G401.6 (cell line): ENCODE measurements at regions not wholly inside any gene's neighbourhood (a gene's known extent, or its start where the extent isn't known, plus 50 kb on each side); places are given as distances from the start of the nearest gene placed in this dataset.
"Not testable (repeated sequence)": the region's sequence is repeated elsewhere in the genome, so short reads cannot be mapped to it uniquely, and the experiment has no call there.

ENCODE experiments used
- FAIRE-seq: peaks from 2 replicates; lab custom pipeline; 2012; peaks lifted over from hg19 to GRCh38; lab: Jason Lieb, UNC

GRCh38 chr12:104906695-104907094, 51.4 kb downstream of the SLC41A2 start:
- no peak for FAIRE-seq

DNA sequence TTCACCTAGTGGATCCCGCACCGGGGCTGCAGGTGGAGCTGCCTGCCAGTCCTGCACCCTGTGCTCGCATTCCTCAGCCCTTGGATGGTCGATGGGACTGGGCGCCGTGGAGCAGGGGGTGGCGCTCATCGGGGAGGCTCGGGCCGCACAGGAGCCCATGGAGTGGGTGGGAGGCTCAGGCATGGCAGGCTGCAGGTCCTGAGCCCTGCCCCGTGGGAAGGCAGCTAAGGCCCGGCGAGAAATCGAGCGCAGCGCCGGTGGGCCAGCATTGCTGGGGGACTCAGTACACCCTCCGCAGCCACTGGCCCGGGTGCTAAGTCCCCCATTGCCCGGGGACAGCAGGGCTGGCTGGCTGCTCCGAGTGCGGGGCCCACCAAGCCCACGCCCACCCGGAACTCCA, 52.6 kb downstream of the SLC41A2 start:
- not testable (repeated sequence) for FAIRE-seq

DNA sequence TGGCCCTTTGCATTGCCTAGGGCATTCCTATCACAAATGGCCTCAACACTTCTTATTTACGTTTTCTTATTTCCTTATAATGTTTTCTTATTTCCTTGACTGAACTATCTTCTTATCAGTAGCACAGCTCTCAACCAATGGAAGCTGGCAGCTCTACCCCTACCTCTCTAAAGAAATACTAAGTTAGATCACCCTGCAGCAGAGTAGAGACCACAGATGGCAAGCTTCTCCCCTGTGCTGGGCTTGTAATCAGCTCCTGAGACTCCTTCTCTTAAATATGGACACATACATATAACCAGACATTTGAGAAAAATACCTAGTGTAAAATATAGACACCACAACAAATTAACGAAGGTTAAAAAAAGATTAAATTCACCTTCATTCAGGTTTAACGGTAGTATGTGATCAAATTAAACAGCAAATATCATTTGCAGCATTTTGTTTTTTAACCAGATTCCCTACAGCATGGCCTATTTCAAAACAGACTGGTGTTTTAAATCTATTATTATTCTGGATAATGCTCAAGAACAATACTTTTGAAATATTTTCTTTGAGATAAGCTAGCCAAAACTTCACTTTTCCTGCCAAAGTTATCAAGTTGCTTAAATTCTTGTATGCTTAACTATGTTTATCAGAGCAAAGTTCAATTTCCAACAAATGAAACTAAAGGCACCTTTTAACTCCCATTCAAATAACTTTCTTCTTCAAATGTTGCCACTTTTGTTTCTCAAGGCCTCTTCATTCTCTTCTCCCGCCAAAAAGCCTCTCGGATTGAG, 54.3 kb downstream of the SLC41A2 start:
- no peak for FAIRE-seq

DNA sequence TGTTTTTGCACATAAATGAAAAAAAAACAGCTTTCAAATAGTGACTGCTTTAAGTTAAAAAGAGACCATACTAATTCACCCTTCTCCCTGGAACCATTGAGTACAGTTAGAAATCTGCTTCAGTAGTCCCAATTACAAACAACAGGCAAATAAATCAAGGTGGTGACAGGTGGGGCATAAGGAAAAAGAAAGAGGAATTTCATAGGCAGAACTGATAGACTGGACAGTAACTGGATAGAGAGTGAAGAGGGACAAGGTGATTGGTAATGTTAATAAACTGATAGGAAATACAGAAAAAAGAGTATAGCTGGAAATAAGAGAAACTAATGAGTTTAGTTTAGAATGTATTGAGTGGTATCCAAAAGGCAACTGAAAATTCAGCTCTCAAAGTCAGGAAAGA, 56.0 kb downstream of the SLC41A2 start:
- no peak for FAIRE-seq

- no peak for FAIRE-seq
These were observed 61.4 kb downstream of the SLC41A2 start for GRCh38 chr12:104896710-104897109.

DNA sequence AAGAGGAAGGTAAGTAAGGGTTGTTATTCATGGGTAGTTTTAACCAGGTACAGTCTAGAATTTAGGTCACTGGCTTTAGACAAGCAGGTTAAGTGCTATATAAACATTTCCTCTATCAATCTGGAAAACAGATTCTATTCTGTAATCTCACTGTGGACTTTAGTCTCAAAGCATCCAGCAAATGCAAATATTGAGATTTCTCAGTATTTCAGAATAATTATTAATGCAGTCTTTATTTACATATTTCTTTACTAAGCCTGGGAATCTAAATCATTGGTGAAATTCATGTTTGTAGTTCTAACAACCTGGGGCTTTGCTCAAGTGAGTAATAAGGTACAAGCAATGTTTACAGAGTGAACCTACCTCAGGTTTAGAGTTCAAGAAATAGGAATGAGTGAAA, 61.9 kb downstream of the SLC41A2 start:
- no peak for FAIRE-seq

- peak; percentile 31 for FAIRE-seq
These were observed 62.7 kb downstream of the SLC41A2 start for GRCh38 chr12:104895415-104895814.

- FAIRE-seq = no peak
These were observed 67.5 kb downstream of the SLC41A2 start for GRCh38 chr12:104890476-104891096.

DNA sequence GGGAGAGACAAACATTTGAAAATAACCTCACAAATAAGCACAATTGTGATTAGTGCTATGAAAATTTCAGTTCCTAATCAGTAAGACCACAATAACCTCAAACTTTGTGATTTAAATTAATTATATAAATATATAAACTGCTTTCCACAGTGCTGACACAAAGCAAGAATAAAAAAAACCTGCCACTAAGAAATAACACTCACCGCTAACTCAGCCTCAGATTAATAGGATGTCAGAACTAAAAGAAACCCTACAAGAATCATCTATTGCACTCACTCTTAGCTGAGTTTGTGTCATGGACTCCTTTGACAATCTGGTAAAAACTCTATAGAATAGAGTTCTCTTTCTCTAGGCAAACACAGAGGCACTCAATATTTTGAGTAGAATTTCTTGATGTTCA, 68.4 kb downstream of the SLC41A2 start:
- FAIRE-seq = no peak

DNA sequence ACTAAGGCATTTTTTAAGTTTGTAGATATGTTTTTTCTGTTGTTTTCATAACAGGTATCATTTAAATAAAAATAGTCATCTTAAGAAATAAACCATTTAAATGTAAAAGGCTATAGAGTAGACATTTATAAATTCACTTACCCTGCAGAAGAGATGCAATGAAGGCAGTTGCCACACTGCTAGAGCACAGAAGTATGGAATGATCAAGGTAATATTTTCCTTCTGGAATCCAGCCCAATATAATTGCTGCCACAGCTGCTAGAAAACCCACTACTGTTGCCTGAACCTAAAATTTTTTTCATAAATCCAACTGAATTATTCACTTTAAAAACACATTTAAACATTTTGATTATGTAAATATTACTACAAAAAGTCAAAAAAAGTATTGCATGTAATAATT, 69.2 kb downstream of the SLC41A2 start:
- no peak for FAIRE-seq

- FAIRE-seq = no peak
These were observed 69.6 kb downstream of the SLC41A2 start for GRCh38 chr12:104888481-104888880.

GRCh38 chr12:104887452-104887851, 70.6 kb downstream of the SLC41A2 start:
- FAIRE-seq = no peak

- no peak for FAIRE-seq
These were observed 71.4 kb downstream of the SLC41A2 start for GRCh38 chr12:104886418-104887401.

- FAIRE-seq = not testable (repeated sequence)
These were observed 79.2 kb downstream of the SLC41A2 start for GRCh38 chr12:104878858-104879257.

DNA sequence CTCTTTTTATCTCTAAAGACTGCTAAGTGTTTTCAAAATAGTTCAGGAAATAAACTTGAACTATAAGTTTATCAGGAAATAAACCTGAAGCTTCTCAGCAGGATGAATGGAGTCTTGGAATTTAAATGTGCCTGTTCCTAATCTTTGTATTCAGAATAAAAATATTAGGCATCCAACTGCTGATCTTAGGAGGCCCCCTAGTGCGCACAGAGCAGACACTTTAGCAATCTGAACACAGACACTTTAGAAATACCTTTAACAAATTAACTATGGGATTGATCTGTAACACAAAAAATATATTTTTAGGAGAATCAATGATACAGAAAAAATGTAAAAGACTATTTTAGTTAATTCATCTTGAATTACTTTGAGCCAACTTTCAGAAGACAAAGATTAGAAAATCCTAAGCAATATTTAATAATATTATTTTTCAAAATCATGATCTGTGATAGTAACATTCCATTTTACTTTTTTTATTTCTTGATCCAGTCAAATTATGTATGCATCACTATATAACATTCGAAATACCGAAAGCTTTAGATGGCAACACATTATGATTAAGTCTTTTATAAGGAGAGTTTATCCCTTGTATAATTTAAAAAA, 80.9 kb downstream of the SLC41A2 start:
- FAIRE-seq = peak; percentile 23

DNA sequence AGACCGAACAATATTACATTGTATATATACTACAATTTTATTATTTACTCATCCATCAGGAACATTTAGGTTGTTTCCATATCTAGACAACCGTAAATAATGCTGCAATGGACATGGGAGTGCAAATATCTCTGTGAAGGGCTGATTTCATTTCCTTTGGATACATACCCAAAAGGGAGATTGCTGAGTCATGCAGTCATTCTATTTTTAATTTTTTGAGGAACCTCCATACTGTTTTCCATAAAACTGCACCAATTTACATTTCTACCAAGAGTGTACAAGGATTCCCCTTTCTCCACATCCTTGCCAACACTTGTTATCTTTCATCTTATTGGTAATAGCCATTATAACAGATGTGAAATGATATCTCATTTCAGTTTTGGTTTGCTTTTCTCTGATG, 84.7 kb downstream of the SLC41A2 start:
- no peak for FAIRE-seq

DNA sequence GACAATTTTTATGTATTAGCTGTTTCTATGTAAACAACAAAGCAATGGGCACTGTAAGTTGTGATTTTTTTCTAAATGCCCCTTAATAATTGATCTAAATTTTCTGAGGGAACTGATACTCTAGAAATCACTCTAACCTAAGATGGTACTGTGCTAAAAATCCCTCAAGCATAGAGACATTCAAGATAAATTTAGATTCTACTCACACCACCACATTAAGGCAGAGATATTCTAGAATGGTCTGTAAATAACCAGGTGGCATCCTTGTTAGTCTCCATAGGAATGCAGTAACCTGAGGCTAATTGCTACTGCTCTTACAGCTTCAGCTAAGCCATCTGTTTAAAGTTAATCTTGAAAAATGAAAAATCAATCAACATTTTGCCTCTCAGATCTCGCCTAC, 87.3 kb downstream of the SLC41A2 start:
- FAIRE-seq = no peak

- no peak for FAIRE-seq
These were observed 91.8 kb downstream of the SLC41A2 start for GRCh38 chr12:104866291-104866690.

GRCh38 chr12:104865080-104865479, 93.0 kb downstream of the SLC41A2 start:
- FAIRE-seq = no peak

- FAIRE-seq = no peak
These were observed 93.4 kb downstream of the SLC41A2 start for GRCh38 chr12:104864668-104865067.

DNA sequence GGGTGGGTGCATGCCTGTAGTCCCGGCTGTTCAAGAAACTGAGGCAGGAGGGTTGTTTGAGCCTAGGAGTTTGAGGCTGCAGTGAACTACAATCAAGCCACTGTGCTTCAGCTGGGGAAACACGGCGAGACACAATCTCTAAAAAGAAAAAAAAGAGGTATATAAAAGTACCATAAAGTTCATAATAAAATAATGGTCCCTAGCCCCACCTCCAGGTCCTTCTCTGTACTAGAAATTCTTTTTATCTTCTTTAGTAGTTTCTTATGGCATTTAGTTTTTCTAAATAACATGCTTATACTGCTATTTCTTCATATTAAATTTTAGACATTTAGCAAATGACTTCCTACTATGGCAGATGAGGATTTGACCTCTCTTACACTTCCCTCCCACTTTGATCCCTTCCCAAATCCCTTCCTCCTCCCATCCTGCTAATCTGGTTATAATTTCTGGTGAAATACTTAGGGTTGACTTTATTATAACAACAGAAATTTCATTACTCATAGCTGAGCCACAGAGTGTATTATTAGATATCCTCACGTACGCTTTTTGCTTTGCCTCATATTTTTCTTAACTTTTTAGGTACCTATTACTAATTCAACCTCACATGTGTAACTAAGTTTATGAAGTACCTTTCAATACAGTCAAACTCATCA, 94.7 kb downstream of the SLC41A2 start:
- no peak for FAIRE-seq
